ENCODE measurements at regions not wholly inside any gene's neighbourhood (a gene's known extent, or its start where the extent isn't known, plus 50 kb on each side); places are given as distances from the start of the nearest gene placed in this dataset.

DNA sequence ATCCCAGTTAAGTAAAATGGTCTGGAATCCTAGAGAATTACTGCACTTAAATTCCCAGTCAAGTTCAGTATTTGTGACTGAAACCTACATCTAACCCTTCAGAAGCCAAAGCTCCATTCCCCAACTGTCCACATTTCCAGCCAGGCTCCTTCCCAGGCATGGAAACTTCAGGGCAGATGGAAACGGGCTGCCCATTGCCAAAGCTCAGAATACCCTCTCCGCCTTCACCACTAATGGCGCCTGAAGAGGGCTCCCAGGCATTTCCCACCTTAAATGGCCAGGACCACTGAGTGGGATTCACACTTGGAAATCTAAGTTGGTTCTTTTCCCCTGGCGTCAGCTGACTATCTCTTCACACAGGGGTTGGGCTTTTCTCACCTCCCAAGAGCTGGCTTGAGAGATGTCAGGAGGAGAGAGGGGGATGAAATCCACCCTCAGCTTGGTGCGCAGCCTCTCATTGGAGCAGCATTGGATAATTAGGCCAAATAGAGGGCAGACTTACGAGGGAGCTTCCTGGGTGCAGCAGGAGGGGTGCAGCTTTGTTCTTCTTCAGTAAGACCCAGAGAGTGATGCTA, 82.9 kb downstream of the ANKRD60 start:
- TF ChIP-seq, protein P1, sequence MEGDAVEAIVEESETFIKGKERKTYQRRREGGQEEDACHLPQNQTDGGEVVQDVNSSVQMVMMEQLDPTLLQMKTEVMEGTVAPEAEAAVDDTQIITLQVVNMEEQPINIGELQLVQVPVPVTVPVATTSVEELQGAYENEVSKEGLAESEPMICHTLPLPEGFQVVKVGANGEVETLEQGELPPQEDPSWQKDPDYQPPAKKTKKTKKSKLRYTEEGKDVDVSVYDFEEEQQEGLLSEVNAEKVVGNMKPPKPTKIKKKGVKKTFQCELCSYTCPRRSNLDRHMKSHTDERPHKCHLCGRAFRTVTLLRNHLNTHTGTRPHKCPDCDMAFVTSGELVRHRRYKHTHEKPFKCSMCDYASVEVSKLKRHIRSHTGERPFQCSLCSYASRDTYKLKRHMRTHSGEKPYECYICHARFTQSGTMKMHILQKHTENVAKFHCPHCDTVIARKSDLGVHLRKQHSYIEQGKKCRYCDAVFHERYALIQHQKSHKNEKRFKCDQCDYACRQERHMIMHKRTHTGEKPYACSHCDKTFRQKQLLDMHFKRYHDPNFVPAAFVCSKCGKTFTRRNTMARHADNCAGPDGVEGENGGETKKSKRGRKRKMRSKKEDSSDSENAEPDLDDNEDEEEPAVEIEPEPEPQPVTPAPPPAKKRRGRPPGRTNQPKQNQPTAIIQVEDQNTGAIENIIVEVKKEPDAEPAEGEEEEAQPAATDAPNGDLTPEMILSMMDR (conservative IDR thresholded peaks at IDR 0.05; ENCODE audit: low read length) = no peak
- no peak for TF ChIP-seq EZH2phosphoT487 (IDR thresholded peaks at IDR 0.05; ENCODE audit: borderline replicate concordance)
